ENCODE measurements at regions not wholly inside any gene's neighbourhood (a gene's known extent, or its start where the extent isn't known, plus 50 kb on each side); places are given as distances from the start of the nearest gene placed in this dataset.

DNA sequence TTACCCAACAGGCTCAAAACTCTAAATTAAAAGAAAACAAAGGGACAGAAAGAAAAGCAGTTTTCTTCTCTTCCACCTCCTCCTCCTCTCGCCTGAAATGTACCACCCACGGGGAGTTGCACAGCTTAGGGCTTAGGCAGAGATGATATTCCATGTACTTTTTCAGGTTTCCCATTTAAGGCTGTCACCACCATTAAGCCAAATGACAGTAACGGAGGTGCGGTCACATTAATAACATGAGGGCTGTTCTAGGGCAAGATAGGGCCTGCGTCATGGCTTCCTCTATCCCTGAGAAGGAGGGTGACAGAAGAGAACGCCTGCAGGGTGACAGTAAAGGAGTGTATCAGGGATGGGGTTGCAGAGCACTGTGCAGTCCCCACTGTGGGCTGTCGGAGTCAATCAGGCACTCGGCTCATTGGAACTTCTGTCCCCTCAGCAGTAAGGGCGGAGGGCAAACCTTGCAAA is 51.7 kb upstream of the TJP1 start:
- no peak for DNase-seq

DNA sequence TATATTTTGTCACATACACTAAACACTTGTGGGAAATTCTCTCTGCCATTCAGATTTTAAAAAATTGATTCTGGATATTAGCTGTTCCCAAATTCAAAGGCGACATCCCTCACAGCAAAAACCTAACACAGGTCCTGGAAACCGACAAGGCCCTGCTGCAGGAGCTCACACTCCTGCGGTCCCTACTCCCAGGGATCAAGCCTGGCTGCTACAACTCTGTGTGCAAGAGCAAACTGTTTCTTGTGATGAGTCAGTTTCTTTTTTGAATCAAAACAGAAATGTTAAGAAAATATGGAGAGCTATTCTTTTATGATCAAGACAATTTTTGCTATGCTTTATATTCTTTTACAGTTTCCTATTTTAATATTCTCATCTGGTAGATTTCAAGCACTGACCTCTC is 51.0 kb upstream of the TJP1 start:
- no peak for DNase-seq

DNA sequence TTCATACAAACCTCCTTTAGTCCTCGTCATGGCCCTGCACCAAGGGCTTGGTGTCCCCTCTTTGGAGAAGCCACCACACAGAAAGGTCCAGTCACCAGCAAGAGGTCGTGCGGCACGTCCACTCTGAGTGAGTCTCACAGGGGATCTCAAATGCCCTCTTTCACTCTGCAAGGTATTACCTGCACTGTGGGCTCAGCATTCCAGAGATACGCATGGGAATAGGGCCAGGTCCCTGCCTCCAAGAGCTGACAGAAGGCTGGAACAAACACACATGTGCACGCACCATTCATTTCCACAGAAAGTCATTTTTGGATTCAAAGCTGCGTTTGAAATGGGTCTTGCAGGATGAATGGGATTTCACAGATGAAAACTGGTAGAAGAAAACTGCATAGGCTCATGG is 50.4 kb upstream of the TJP1 start:
- no peak for DNase-seq
